ENCODE measurements at regions not wholly inside any gene's neighbourhood (a gene's known extent, or its start where the extent isn't known, plus 50 kb on each side); places are given as distances from the start of the nearest gene placed in this dataset.

- no peaks in the 10 kb centered on the region for H4K20me1 ChIP-seq (ENCODE audit: insufficient read depth)
- TF ChIP-seq TAF1 (IDR thresholded peaks at IDR 0.05; ENCODE audit: low read depth) (no peak), EZH2 (IDR thresholded peaks at IDR 0.05; ENCODE audit: borderline replicate concordance, insufficient read depth, low read length, poor library complexity, severe bottlenecking) (no peak), POLR2AphosphoS5 (IDR thresholded peaks at IDR 0.05) (no peak), SMC3 (conservative IDR thresholded peaks at IDR 0.05; ENCODE audit: poor library complexity) (no peak), MXI1 (conservative IDR thresholded peaks at IDR 0.05; ENCODE audit: poor library complexity, severe bottlenecking) (no peak), CTCF (IDR thresholded peaks at IDR 0.05; ENCODE audit: poor library complexity, severe bottlenecking) (no peak), EP300 (conservative IDR thresholded peaks at IDR 0.05; ENCODE audit: poor library complexity, severe bottlenecking) (no peak), REST (IDR thresholded peaks at IDR 0.05; ENCODE audit: borderline replicate concordance) (no peak), RAD21 (conservative IDR thresholded peaks at IDR 0.05) (no peak)
- H3K27me3 ChIP-seq (ENCODE audit: insufficient read depth, low read depth, low read length), result no peaks in the 10 kb centered on the region
- no peaks in the 10 kb centered on the region for H3K36me3 ChIP-seq (ENCODE audit: insufficient read depth, low read length)
- no peaks in the 10 kb centered on the region for H3K79me2 ChIP-seq (replicated peaks; ENCODE audit: insufficient read depth, low read length)
- H3K9me3 ChIP-seq (ENCODE audit: low read length), result no peaks in the 10 kb centered on the region
- H2AFZ ChIP-seq (ENCODE audit: low read depth, low read length), result no peak overlapping the region
- H3K27ac ChIP-seq (ENCODE audit: low read length), result no peak overlapping the region
- H3K4me3 ChIP-seq (ENCODE audit: low read length), result no peak overlapping the region
- H3K4me2 ChIP-seq (ENCODE audit: low read length), result no peak overlapping the region
- H3F3A ChIP-seq (ENCODE audit: insufficient read depth, low read length, poor library complexity, severe bottlenecking), result no peaks in the 10 kb centered on the region
- no peaks in the 10 kb centered on the region for H3K9me2 ChIP-seq (ENCODE audit: insufficient read depth, low read length)
- H3K9ac ChIP-seq (ENCODE audit: low read length), result no peak overlapping the region
These were observed 96.5 kb upstream of the LMCD1 start for GRCh38 chr3:8405144-8405543.

DNA sequence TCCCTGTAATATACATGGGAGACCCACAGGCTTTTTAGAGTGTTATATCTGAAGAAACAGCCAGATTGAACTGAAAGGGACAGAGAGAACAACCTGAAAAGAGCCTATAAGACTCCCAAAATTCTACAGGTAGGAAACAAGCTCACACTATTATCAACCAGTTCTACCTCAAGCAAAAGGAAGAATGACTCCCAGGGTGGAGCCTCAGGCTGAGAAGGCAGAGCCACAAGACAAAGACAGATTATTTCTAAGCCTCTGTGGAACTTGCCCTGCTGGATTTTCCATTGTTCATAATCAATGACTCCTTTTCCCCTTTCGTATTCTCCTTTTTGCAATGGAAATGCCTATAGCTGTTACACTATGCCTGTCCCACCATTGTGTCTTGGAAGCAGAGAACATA is 95.1 kb upstream of the LMCD1 start:
- TF ChIP-seq REST (IDR thresholded peaks at IDR 0.05; ENCODE audit: borderline replicate concordance), result no peak
- no peak for TF ChIP-seq MXI1 (conservative IDR thresholded peaks at IDR 0.05; ENCODE audit: poor library complexity, severe bottlenecking)
- TF ChIP-seq TAF1 (IDR thresholded peaks at IDR 0.05; ENCODE audit: low read depth), result no peak
- TF ChIP-seq SMC3 (conservative IDR thresholded peaks at IDR 0.05; ENCODE audit: poor library complexity), result no peak
- no peak for TF ChIP-seq CTCF (IDR thresholded peaks at IDR 0.05; ENCODE audit: poor library complexity, severe bottlenecking)
- no peak for TF ChIP-seq POLR2AphosphoS5 (IDR thresholded peaks at IDR 0.05)
- no peak for TF ChIP-seq RAD21 (conservative IDR thresholded peaks at IDR 0.05)
- TF ChIP-seq EP300 (conservative IDR thresholded peaks at IDR 0.05; ENCODE audit: poor library complexity, severe bottlenecking), result no peak
- no peak for TF ChIP-seq EZH2 (IDR thresholded peaks at IDR 0.05; ENCODE audit: borderline replicate concordance, insufficient read depth, low read length, poor library complexity, severe bottlenecking)
- no peak overlapping the region for H3K9ac ChIP-seq (ENCODE audit: low read length)
- no peaks in the 10 kb centered on the region for H4K20me1 ChIP-seq (ENCODE audit: insufficient read depth)
- H3K4me3 ChIP-seq (ENCODE audit: low read length), result no peak overlapping the region
- no peaks in the 10 kb centered on the region for H3K36me3 ChIP-seq (ENCODE audit: insufficient read depth, low read length)
- no peaks in the 10 kb centered on the region for H3K79me2 ChIP-seq (replicated peaks; ENCODE audit: insufficient read depth, low read length)
- H3K4me2 ChIP-seq (ENCODE audit: low read length), result no peak overlapping the region
- H3K9me3 ChIP-seq (ENCODE audit: low read length), result no peaks in the 10 kb centered on the region
- H3F3A ChIP-seq (ENCODE audit: insufficient read depth, low read length, poor library complexity, severe bottlenecking), result no peaks in the 10 kb centered on the region
- H3K9me2 ChIP-seq (ENCODE audit: insufficient read depth, low read length), result no peaks in the 10 kb centered on the region
- H3K27me3 ChIP-seq (ENCODE audit: insufficient read depth, low read depth, low read length), result no peaks in the 10 kb centered on the region
- no peak overlapping the region for H2AFZ ChIP-seq (ENCODE audit: low read depth, low read length)
- H3K27ac ChIP-seq (ENCODE audit: low read length), result no peak overlapping the region
